AG04450 (cell line): ENCODE measurements at regions not wholly inside any gene's neighbourhood (a gene's known extent, or its start where the extent isn't known, plus 50 kb on each side); places are given as distances from the start of the nearest gene placed in this dataset.

ENCODE experiments used
- CTCF ChIA-PET: fragments of 300-600, 350-600 bp; formaldehyde crosslinking; extraction: SDS; loops from one replicate; lab custom pipeline; 2022; ENCODE audit warnings: antibody characterized with exemption, inconsistent platforms; lab: Charles Lee
- POLR2A ChIA-PET: fragments of 350-600 bp; formaldehyde crosslinking; extraction: SDS; loops from one replicate; lab custom pipeline; 2021; ENCODE audit warnings: antibody characterized with exemption, inconsistent platforms; lab: Yijun Ruan, JAX
- DNase-seq: peaks from one replicate; pipeline ENCODE4 v3.0.0-alpha.2; 2011; ENCODE audit warnings: low read depth, low spot score
- H3K27ac ChIP-seq: one replicate; pipeline ENCODE4 v1.5.1; 2012; ENCODE audit warnings: low read depth, low read length, control low read depth
- H3K27me3 ChIP-seq: one replicate; pipeline ENCODE4 v1.6.0; 2012; ENCODE audit warnings: low read length; ENCODE audit not compliant: control insufficient read depth, insufficient read depth
- H3K4me3 ChIP-seq: 2 replicates; pipeline ENCODE4 v1.5.1; 2011; ENCODE audit warnings: mild to moderate bottlenecking, low read depth, low read length, control low read depth
- H3K9me3 ChIP-seq: 2 replicates; pipeline ENCODE4 v1.5.1; 2012; ENCODE audit warnings: low read length; ENCODE audit not compliant: control insufficient read depth, insufficient read depth
- CTCF ChIP-seq: IDR thresholded peaks from 2 replicates; pipeline ENCODE4 v1.5.1; 2011; ENCODE audit warnings: low read depth, low read length, control low read depth, inconsistent platforms

GRCh38 chr6:167491438-167492099 lies 166.7 kb downstream of the TTLL2 start:
- TF ChIP-seq CTCF = no peak
- CTCF ChIA-PET = no interaction called here
- H3K27ac ChIP-seq = no peak overlapping the region
- H3K27me3 ChIP-seq = no peaks in the 10 kb centered on the region
- POLR2A ChIA-PET = no interaction called here
- H3K4me3 ChIP-seq = no peak overlapping the region
- DNase-seq = no peak
- peaks cover 78% of the 10 kb centered on the region for H3K9me3 ChIP-seq

DNA sequence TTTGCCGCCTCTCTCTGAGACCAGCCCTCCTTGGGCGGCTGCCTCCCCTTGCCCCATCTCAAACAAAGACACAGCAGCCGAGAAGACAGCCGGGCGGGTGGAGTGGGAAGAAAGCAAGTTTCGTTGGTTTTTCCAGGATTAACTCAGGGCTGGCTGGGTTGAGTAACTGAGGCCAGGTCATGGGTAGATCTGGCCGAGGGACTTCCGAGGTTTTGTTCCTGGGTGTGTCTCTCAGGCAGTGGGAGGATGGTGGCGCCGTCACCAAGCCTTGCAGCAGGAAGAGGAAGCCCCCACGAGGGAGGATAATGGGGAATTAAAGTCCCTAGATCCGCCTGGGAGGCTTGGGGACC lies 167.2 kb downstream of the TTLL2 start:
- no peak for DNase-seq
- Histone ChIP-seq H3K27me3 (no peaks in the 10 kb centered on the region), H3K4me3 (no peak overlapping the region), H3K9me3 (peaks cover 78% of the 10 kb centered on the region), H3K27ac (no peak overlapping the region)
- ChIA-PET CTCF (no interaction called here), POLR2A (no interaction called here)
- no peak for TF ChIP-seq CTCF

- Histone ChIP-seq H3K27ac (no peak overlapping the region), H3K9me3 (peaks cover 78% of the 10 kb centered on the region), H3K4me3 (no peak overlapping the region), H3K27me3 (no peaks in the 10 kb centered on the region)
- CTCF ChIA-PET = no interaction called here
- no peak for DNase-seq
- POLR2A ChIA-PET = no interaction called here
- TF ChIP-seq CTCF = no peak
Observed at GRCh38 chr6:167493310-167493709, 168.4 kb downstream of the TTLL2 start.

DNA sequence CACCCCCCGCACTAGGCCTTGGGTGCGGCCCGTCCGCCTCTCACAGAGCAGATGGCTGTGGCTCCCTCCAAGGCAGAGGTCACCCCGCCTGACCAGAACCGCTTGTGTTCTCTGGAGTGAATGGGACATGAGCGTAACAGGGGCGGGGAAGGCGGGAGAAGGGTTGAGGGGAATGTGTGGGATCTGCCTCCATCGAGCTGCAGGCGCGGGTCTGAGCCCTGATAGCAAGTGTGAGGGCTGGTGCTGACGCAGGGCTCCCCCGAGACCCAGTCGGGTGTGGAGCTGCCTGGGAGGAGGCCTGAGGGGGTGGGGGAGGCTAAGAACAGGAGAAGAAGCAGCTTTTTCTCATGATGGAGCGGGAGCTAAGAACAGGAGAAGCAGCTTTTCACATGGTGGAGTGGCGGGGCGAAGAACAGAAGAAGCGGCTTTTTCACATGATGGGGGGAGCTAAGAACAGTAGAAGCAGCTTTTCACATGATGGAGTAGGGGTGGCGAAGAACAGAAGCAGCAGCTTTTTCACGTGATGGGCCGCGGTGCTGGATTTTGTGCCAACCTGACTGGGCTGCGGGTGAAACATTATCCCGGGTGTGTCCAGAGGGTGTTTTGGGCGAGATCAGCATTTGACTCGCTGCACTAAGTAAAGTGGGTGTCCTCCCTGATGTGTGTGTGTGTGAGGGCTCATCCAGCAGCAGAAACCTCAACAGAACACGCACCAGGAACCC lies 169.3 kb downstream of the TTLL2 start:
- Histone ChIP-seq H3K9me3 (peaks cover 78% of the 10 kb centered on the region), H3K4me3 (no peak overlapping the region), H3K27me3 (no peaks in the 10 kb centered on the region), H3K27ac (no peak overlapping the region)
- no peak for DNase-seq
- ChIA-PET CTCF (no interaction called here), POLR2A (no interaction called here)
- no peak for TF ChIP-seq CTCF

DNA sequence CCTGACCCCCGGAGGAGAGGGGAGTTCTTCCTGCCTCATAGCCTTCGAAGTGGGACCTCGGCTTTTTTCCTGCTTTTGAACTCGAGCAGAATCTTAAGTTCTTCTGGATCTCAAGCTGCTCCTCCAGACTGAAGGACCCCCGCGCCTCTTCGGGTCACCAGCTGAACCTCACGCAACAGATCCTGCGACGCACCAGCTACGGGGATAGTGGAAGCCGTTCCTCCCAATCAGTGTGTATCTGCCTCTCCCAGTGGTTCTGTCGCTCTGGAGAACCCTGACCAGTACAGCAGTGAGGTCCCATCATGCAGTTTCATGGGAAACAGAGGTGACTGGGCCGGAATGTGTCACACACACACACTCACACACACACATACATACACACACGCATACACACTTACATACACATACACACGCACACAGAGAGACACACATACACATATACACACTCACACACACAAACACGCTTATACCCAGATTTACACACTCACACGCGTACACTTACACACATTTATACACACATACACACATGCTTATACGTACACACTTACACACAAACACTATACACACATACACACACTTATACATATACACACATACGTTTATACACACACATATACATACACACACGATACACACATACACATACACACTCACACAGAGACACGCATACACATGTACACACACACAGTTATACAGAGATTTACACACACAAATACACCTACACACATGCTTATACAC lies 170.0 kb downstream of the TTLL2 start:
- DNase-seq = no peak
- Histone ChIP-seq H3K27me3 (no peaks in the 10 kb centered on the region), H3K9me3 (peaks cover 81% of the 10 kb centered on the region), H3K27ac (no peak overlapping the region), H3K4me3 (no peak overlapping the region)
- ChIA-PET CTCF (no interaction called here), POLR2A (no interaction called here)
- TF ChIP-seq CTCF = no peak
